ENCODE measurements at regions not wholly inside any gene's neighbourhood (a gene's known extent, or its start where the extent isn't known, plus 50 kb on each side); places are given as distances from the start of the nearest gene placed in this dataset.

DNA sequence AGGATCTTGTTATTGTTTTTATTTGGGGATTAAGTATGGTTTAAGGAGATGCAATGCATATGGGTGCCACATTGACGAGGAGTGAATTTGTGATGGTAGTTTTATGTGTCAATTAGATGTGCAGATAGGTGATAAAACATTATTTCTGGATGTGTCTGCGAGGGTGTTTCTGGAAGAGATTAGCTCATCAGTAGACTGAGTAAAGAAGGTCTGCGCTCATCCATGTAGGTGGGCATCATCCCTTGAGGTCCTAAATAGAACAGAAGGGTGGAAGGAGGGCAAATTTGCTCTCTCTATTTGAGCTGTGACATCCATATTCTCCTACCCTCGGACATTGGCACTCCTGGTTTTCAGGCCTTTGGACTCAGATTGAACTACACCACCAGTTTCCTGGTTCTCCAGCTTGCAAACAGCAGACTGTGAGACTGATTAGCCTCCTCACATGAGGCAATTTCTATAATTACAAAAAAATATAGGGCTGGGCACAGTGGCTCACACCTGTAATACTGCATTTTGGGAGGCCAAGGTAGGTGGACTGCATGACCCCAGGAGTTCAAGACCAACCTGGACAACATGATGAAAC, 118.2 kb upstream of the ZNF678 start:
- FAIRE-seq = no peak
- Histone ChIP-seq H3K4me3 (ENCODE audit: control insufficient read depth in 2 of 3, extremely low read depth in 1 of 3, insufficient read depth in 2 of 3, low read depth in 1 of 3, low read length in 3 of 3) (no peak overlapping the region), H3K9me1 (ENCODE audit: control insufficient read depth, extremely low read depth, insufficient read depth, low read length) (no peaks in the 10 kb centered on the region), H3K9me3 (ENCODE audit: control insufficient read depth, low read depth, low read length) (no peaks in the 10 kb centered on the region), H3K27me3 (ENCODE audit: control insufficient read depth, extremely low read depth, insufficient read depth, low read length) (peaks cover 5% of the 10 kb centered on the region), H3K36me3 (ENCODE audit: control insufficient read depth in 2 of 2, extremely low read depth in 1 of 2, insufficient read depth in 2 of 2, low read length in 2 of 2) (no peaks in the 10 kb centered on the region), H3K79me2 (ENCODE audit: control insufficient read depth, insufficient read depth, low read length) (no peaks in the 10 kb centered on the region), H3K4me2 (ENCODE audit: control insufficient read depth, extremely low read depth, insufficient read depth, low read depth, low read length) (no peak overlapping the region), H3K9ac (ENCODE audit: control insufficient read depth, extremely low read depth, insufficient read depth, low read length) (no peak overlapping the region), H3K4me1 (ENCODE audit: control insufficient read depth, extremely low read depth, insufficient read depth, low read length) (no peaks in the 10 kb centered on the region), H3K27ac (ENCODE audit: control insufficient read depth, insufficient read depth, low read length) (no peak overlapping the region), H2AFZ (ENCODE audit: control insufficient read depth, low read length) (no peak overlapping the region), H4K20me1 (ENCODE audit: control insufficient read depth, extremely low read depth, insufficient read depth, low read length) (no peaks in the 10 kb centered on the region)
- dilution Hi-C loops (cut with MboI; ENCODE audit: extremely low pct_ligation_motif_present, low sequenced_read_pairs) = no loop called here
- no peak for TF ChIP-seq EZH2 (IDR thresholded peaks at IDR 0.05; ENCODE audit: low read length)
- TF ChIP-seq, protein P1, sequence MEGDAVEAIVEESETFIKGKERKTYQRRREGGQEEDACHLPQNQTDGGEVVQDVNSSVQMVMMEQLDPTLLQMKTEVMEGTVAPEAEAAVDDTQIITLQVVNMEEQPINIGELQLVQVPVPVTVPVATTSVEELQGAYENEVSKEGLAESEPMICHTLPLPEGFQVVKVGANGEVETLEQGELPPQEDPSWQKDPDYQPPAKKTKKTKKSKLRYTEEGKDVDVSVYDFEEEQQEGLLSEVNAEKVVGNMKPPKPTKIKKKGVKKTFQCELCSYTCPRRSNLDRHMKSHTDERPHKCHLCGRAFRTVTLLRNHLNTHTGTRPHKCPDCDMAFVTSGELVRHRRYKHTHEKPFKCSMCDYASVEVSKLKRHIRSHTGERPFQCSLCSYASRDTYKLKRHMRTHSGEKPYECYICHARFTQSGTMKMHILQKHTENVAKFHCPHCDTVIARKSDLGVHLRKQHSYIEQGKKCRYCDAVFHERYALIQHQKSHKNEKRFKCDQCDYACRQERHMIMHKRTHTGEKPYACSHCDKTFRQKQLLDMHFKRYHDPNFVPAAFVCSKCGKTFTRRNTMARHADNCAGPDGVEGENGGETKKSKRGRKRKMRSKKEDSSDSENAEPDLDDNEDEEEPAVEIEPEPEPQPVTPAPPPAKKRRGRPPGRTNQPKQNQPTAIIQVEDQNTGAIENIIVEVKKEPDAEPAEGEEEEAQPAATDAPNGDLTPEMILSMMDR (optimal IDR thresholded peaks at IDR 0.05 in 1 of 3, IDR thresholded peaks at IDR 0.05 in 1 of 3, conservative IDR thresholded peaks at IDR 0.05 in 1 of 3; ENCODE audit: extremely low read depth in 1 of 3, insufficient read depth in 2 of 3, low read length in 3 of 3) = no peak
- no peak for DNase-seq (ENCODE audit: low read depth, low spot score)

DNA sequence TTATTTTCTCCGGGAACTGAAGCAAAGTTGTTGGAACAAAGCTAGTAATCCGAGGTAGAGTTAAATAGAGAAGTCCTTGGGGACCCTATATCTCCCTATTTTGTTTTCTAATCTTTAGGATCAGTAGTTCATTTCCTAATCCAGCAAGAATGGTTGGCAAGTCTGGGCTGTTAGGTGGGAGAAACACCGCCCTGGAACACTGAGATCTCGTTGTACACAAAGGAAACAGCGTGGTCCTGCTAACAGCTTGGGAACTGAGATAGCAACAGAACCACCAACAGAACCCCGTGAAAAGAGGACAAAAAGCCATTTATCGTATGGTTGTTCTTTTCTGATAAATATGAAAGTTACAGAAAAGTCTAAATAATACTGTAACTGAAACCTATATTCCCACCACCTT, 121.9 kb upstream of the CDC42BPA start:
- Histone ChIP-seq H3K27me3 (ENCODE audit: control insufficient read depth, extremely low read depth, insufficient read depth, low read length) (peaks cover 12% of the 10 kb centered on the region), H2AFZ (ENCODE audit: control insufficient read depth, low read length) (no peak overlapping the region), H3K27ac (ENCODE audit: control insufficient read depth, insufficient read depth, low read length) (no peak overlapping the region), H3K9me3 (ENCODE audit: control insufficient read depth, low read depth, low read length) (no peaks in the 10 kb centered on the region), H3K9me1 (ENCODE audit: control insufficient read depth, extremely low read depth, insufficient read depth, low read length) (no peaks in the 10 kb centered on the region), H3K4me1 (ENCODE audit: control insufficient read depth, extremely low read depth, insufficient read depth, low read length) (no peaks in the 10 kb centered on the region), H3K9ac (ENCODE audit: control insufficient read depth, extremely low read depth, insufficient read depth, low read length) (no peak overlapping the region), H3K4me2 (ENCODE audit: control insufficient read depth, extremely low read depth, insufficient read depth, low read depth, low read length) (no peak overlapping the region), H4K20me1 (ENCODE audit: control insufficient read depth, extremely low read depth, insufficient read depth, low read length) (no peaks in the 10 kb centered on the region), H3K79me2 (ENCODE audit: control insufficient read depth, insufficient read depth, low read length) (no peaks in the 10 kb centered on the region), H3K4me3 (ENCODE audit: control insufficient read depth in 2 of 3, extremely low read depth in 1 of 3, insufficient read depth in 2 of 3, low read depth in 1 of 3, low read length in 3 of 3) (no peak overlapping the region), H3K36me3 (ENCODE audit: control insufficient read depth in 2 of 2, extremely low read depth in 1 of 2, insufficient read depth in 2 of 2, low read length in 2 of 2) (no peaks in the 10 kb centered on the region)
- dilution Hi-C loops (cut with MboI; ENCODE audit: extremely low pct_ligation_motif_present, low sequenced_read_pairs) = no loop called here
- no peak for DNase-seq (ENCODE audit: low read depth, low spot score)
- no peak for FAIRE-seq
- TF ChIP-seq, protein P1 (optimal IDR thresholded peaks at IDR 0.05 in 1 of 3, IDR thresholded peaks at IDR 0.05 in 1 of 3, conservative IDR thresholded peaks at IDR 0.05 in 1 of 3; ENCODE audit: extremely low read depth in 1 of 3, insufficient read depth in 2 of 3, low read length in 3 of 3) = no peak
- no peak for TF ChIP-seq EZH2 (IDR thresholded peaks at IDR 0.05; ENCODE audit: low read length)

All from keratinocyte (primary cell).